ENCODE measurements at regions not wholly inside any gene's neighbourhood (a gene's known extent, or its start where the extent isn't known, plus 50 kb on each side); places are given as distances from the start of the nearest gene placed in this dataset.

DNA sequence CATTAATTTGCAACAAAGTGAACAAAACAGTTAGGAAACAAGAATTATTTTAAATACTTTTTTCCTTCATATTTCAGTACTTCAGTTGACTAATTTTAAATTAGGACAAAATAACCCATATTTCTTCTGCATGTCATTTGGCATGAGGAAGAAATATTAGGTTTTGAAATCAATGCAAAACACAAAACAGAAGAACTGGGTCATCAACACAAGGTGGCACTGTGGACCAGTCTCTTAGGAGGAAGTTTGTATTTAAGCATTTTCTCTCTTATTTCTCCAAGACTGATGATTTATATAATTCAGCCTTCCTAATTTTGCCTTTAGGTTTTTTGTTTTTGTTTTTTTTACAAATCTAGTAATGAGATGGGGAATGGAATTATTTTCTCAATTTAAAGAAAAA lies 352.8 kb upstream of the KCNH7 start:
- TF ChIP-seq POLR2A (IDR thresholded peaks at IDR 0.05) (no peak), CTCF (IDR thresholded peaks at IDR 0.05) (peak in 2 of 3 experiments; percentile 39 to 43)
